A673 (cell line): ENCODE measurements at regions not wholly inside any gene's neighbourhood (a gene's known extent, or its start where the extent isn't known, plus 50 kb on each side); places are given as distances from the start of the nearest gene placed in this dataset.

Source experiments
- BruUV-seq: library from RNA; stranded (reverse); fragments of 400-500 nt; replicated peaks from 2 replicates; lab custom pipeline; 2021; lab: Mats Ljungman, UMichigan
- CTCF ChIA-PET: fragments of 300-600 bp; sonication (Branson Sonifier 250); formaldehyde crosslinking; loops from one replicate; lab custom pipeline; 2022; ENCODE audit warnings: antibody characterized with exemption; lab: Charles Lee
- POLR2A ChIA-PET: fragments of 300-600 bp; sonication (Branson Sonifier 250); formaldehyde crosslinking; loops from one replicate; lab custom pipeline; 2022; ENCODE audit warnings: antibody characterized with exemption; ENCODE audit not compliant: low non-redundant PET; lab: Charles Lee
- DNase-seq: peaks from one replicate; pipeline ENCODE4 v3.0.0-alpha.2; 2015; ENCODE audit warnings: low spot score
- H3K27ac ChIP-seq: fragments of 200-600 bp; sonication (generic); 2 replicates; pipeline ENCODE4 v1.5.1; 2016; ENCODE audit warnings: mixed run types, low read depth, mild to moderate bottlenecking, mixed read lengths, antibody characterized with exemption, low read length; ENCODE audit not compliant: poor library complexity, severe bottlenecking
- H3K27me3 ChIP-seq: fragments of 200-600 bp; sonication (generic); replicated peaks from 2 replicates; pipeline ENCODE4 v1.6.1; 2017; ENCODE audit warnings: mixed run types, low read depth, mild to moderate bottlenecking, mixed read lengths, antibody characterized with exemption, low read length; ENCODE audit not compliant: insufficient read depth, poor library complexity
- H3K36me3 ChIP-seq: fragments of 200-600 bp; sonication (generic); 2 replicates; pipeline ENCODE4 v1.6.1; 2016; ENCODE audit warnings: mixed run types, mild to moderate bottlenecking, mixed read lengths, antibody characterized with exemption, low read length; ENCODE audit not compliant: insufficient read depth, poor library complexity, severe bottlenecking
- H3K4me1 ChIP-seq: fragments of 200-600 bp; sonication (generic); 2 replicates; pipeline ENCODE4 v1.6.1; 2017; ENCODE audit warnings: mixed run types, mild to moderate bottlenecking, mixed read lengths, antibody characterized with exemption, low read length; ENCODE audit not compliant: insufficient read depth, poor library complexity, severe bottlenecking
- H3K4me3 ChIP-seq: fragments of 200-600 bp; sonication (generic); 2 replicates; pipeline ENCODE4 v1.5.1; 2016; ENCODE audit warnings: low read depth, mixed run types, mild to moderate bottlenecking, mixed read lengths, low read length; ENCODE audit not compliant: poor library complexity, severe bottlenecking
- H3K9me3 ChIP-seq: fragments of 200-600 bp; sonication (generic); 2 replicates; pipeline ENCODE4 v1.6.1; 2016; ENCODE audit warnings: mixed run types, low read depth, mild to moderate bottlenecking, mixed read lengths, antibody characterized with exemption, low read length; ENCODE audit not compliant: poor library complexity, severe bottlenecking
- CTCF ChIP-seq: fragments of 300-800, 200-600 bp; sonication (generic); conservative IDR thresholded peaks from 2 replicates; pipeline ENCODE4 v1.5.1; 2017; ENCODE audit warnings: low read depth, mild to moderate bottlenecking, antibody characterized with exemption, low read length, moderate library complexity, mixed read lengths
- EZH2 ChIP-seq: fragments of 200-600 bp; sonication (generic); IDR thresholded peaks from 2 replicates; pipeline ENCODE4 v1.6.1; 2017; ENCODE audit warnings: borderline replicate concordance, low read depth, mild to moderate bottlenecking, mixed read lengths, antibody characterized with exemption, low read length; ENCODE audit not compliant: poor library complexity, severe bottlenecking
- intact Hi-C: fragments of 100-400 bp; cut with micrococcal nuclease; formaldehyde crosslinking; loops from one replicate; pipeline ENCODE4 v1.10.0; 2022; ENCODE audit not compliant: unreplicated experiment

GRCh38 chr2:181139831-181140230 lies 159.4 kb downstream of the UBE2E3 start:
- Histone ChIP-seq H3K27me3 (no peaks in the 10 kb centered on the region), H3K4me1 (peaks cover 7% of the 10 kb centered on the region), H3K4me3 (no peak overlapping the region), H3K36me3 (no peaks in the 10 kb centered on the region), H3K27ac (no peak overlapping the region), H3K9me3 (no peaks in the 10 kb centered on the region)
- intact Hi-C loops, result no loop called here
- TF ChIP-seq CTCF (no peak), EZH2 (no peak)
- DNase-seq, result no peak
- no TSS peak for BruUV-seq
- ChIA-PET CTCF (no interaction called here), POLR2A (no interaction called here)

- no peak for TF ChIP-seq CTCF
- no peak for TF ChIP-seq EZH2
- Histone ChIP-seq H3K27me3 (no peaks in the 10 kb centered on the region), H3K27ac (no peak overlapping the region), H3K4me3 (no peak overlapping the region), H3K4me1 (peaks cover 7% of the 10 kb centered on the region), H3K9me3 (no peaks in the 10 kb centered on the region), H3K36me3 (no peaks in the 10 kb centered on the region)
- BruUV-seq, result no TSS peak
- intact Hi-C loops, result no loop called here
- ChIA-PET POLR2A (no interaction called here), CTCF (no interaction called here)
- peak; percentile 73 for DNase-seq
Measured at GRCh38 chr2:181140414-181140813, 160.0 kb downstream of the UBE2E3 start.

GRCh38 chr2:181140928-181141327 lies 160.5 kb downstream of the UBE2E3 start:
- no TSS peak for BruUV-seq
- POLR2A ChIA-PET, result no interaction called here
- Histone ChIP-seq H3K27ac (no peak overlapping the region), H3K27me3 (no peaks in the 10 kb centered on the region), H3K4me1 (peaks cover 7% of the 10 kb centered on the region), H3K9me3 (no peaks in the 10 kb centered on the region), H3K4me3 (no peak overlapping the region), H3K36me3 (no peaks in the 10 kb centered on the region)
- TF ChIP-seq EZH2 (no peak), CTCF (no peak)
- CTCF ChIA-PET, result no interaction called here
- intact Hi-C loops, result no loop called here
- DNase-seq, result no peak
